HL-60 (cell line): ENCODE measurements at regions not wholly inside any gene's neighbourhood (a gene's known extent, or its start where the extent isn't known, plus 50 kb on each side); places are given as distances from the start of the nearest gene placed in this dataset.

ENCODE experiments used
- GABPA ChIP-seq: IDR thresholded peaks from 2 replicates; pipeline ENCODE4 v1.6.1; 2012; ENCODE audit warnings: low read depth
- SPI1 ChIP-seq: IDR thresholded peaks from 2 replicates; pipeline ENCODE4 v1.6.1; 2012; ENCODE audit warnings: low read depth, mild to moderate bottlenecking, borderline replicate concordance
- TF ChIP-seq, protein P1 (sequence below): IDR thresholded peaks from one replicate; pipeline ENCODE4 v1.5.1; 2011; ENCODE audit warnings: low read length, control low read depth, inconsistent platforms; ENCODE audit not compliant: insufficient read depth

DNA sequence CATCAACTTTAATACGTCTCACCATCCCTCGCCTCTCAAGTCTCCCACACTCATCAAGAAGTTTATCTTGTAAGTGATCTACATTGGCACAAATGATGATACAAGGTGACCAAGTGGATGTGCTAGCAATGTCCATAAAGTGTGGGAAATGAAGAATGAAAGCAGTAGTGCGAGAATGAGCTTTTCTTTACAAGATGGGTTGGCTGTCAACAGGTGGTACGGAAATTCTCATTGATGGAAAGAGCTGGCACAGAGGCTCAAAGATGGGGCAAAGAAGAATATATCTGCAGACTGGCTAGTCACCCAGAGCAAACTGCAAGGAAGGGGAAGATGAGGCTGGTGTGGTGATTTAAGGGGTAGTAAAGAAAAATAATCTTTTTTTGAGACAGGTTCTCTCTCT lies 640.8 kb downstream of the MAT2B start:
- TF ChIP-seq, protein P1, sequence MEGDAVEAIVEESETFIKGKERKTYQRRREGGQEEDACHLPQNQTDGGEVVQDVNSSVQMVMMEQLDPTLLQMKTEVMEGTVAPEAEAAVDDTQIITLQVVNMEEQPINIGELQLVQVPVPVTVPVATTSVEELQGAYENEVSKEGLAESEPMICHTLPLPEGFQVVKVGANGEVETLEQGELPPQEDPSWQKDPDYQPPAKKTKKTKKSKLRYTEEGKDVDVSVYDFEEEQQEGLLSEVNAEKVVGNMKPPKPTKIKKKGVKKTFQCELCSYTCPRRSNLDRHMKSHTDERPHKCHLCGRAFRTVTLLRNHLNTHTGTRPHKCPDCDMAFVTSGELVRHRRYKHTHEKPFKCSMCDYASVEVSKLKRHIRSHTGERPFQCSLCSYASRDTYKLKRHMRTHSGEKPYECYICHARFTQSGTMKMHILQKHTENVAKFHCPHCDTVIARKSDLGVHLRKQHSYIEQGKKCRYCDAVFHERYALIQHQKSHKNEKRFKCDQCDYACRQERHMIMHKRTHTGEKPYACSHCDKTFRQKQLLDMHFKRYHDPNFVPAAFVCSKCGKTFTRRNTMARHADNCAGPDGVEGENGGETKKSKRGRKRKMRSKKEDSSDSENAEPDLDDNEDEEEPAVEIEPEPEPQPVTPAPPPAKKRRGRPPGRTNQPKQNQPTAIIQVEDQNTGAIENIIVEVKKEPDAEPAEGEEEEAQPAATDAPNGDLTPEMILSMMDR: no peak
- TF ChIP-seq GABPA (no peak), SPI1 (no peak)
